GM23338 (cell line): ENCODE measurements at regions not wholly inside any gene's neighbourhood (a gene's known extent, or its start where the extent isn't known, plus 50 kb on each side); places are given as distances from the start of the nearest gene placed in this dataset.

Source experiments
- ATAC-seq: fragments of 200-7000 bp; cut with Tn5 transposase; 3 replicates; pipeline ENCODE4 v1.9.1; 2020
- DNase-seq: peaks from one replicate; pipeline ENCODE4 v3.0.0-alpha.2; 2015; ENCODE audit warnings: low spot score
- H2AFZ ChIP-seq: fragments of 200-600 bp; sonication (generic); 2 replicates; pipeline ENCODE4 v1.8.0; 2016; ENCODE audit warnings: antibody characterized with exemption, mild to moderate bottlenecking, moderate library complexity
- H3F3A ChIP-seq: fragments of 200-600 bp; sonication (generic); replicated peaks from 2 replicates; pipeline ENCODE4 v1.8.0; 2017; ENCODE audit warnings: antibody characterized with exemption, mixed run types, low read depth
- H3K27ac ChIP-seq: fragments of 200-600 bp; sonication (generic); 2 replicates; pipeline ENCODE4 v1.6.1; 2016; ENCODE audit warnings: low read depth
- H3K27me3 ChIP-seq: fragments of 200-600 bp; sonication (generic); 2 replicates; pipeline ENCODE4 v1.8.0; 2016; ENCODE audit warnings: mild to moderate bottlenecking, mixed run types, moderate library complexity; ENCODE audit not compliant: insufficient read depth
- H3K36me3 ChIP-seq: fragments of 200-600 bp; sonication (generic); 2 replicates; pipeline ENCODE4 v1.8.0; 2016; ENCODE audit warnings: mild to moderate bottlenecking; ENCODE audit not compliant: insufficient read depth
- H3K4me1 ChIP-seq: fragments of 200-600 bp; sonication (generic); 2 replicates; pipeline ENCODE4 v1.8.0; 2016; ENCODE audit warnings: mild to moderate bottlenecking, moderate library complexity; ENCODE audit not compliant: insufficient read depth
- H3K4me2 ChIP-seq: fragments of 200-600 bp; sonication (generic); 2 replicates; pipeline ENCODE4 v1.7.1; 2017; ENCODE audit warnings: mixed run types
- H3K4me3 ChIP-seq: fragments of 200-600 bp; sonication (generic); 2 replicates; pipeline ENCODE4 v1.6.1; 2016; ENCODE audit warnings: mixed run types
- H3K79me2 ChIP-seq: fragments of 200-600 bp; sonication (generic); replicated peaks from 2 replicates; pipeline ENCODE4 v1.8.0; 2017; ENCODE audit warnings: mild to moderate bottlenecking; ENCODE audit not compliant: insufficient read depth
- H3K9me2 ChIP-seq: fragments of 200-600 bp; sonication (generic); 2 replicates; pipeline ENCODE4 v1.8.0; 2017; ENCODE audit not compliant: insufficient read depth
- H4K20me1 ChIP-seq: fragments of 200-600 bp; sonication (generic); replicated peaks from 2 replicates; pipeline ENCODE4 v1.8.0; 2017; ENCODE audit warnings: mild to moderate bottlenecking; ENCODE audit not compliant: insufficient read depth
- H3K27ac Mint-ChIP-seq: 2 replicates; pipeline ENCODE4 v1.8.0; 2020; ENCODE audit warnings: inconsistent platforms, mild to moderate bottlenecking, moderate library complexity, mixed read lengths
- H3K27me3 Mint-ChIP-seq: 3 replicates; pipeline ENCODE4 v1.8.0; 2022; ENCODE audit warnings: low read depth, mild to moderate bottlenecking, moderate library complexity, mixed read lengths, inconsistent platforms; ENCODE audit not compliant: insufficient read depth, poor library complexity
- H3K36me3 Mint-ChIP-seq: 3 replicates; pipeline ENCODE4 v1.8.0; 2021; ENCODE audit warnings: low read depth, mild to moderate bottlenecking, inconsistent platforms, moderate library complexity, mixed read lengths
- H3K4me1 Mint-ChIP-seq: 3 replicates; pipeline ENCODE4 v1.8.0; 2020; ENCODE audit warnings: mild to moderate bottlenecking, inconsistent platforms, mixed read lengths
- H3K4me3 Mint-ChIP-seq: 3 replicates; pipeline ENCODE4 v1.8.0; 2021; ENCODE audit warnings: moderate library complexity, mild to moderate bottlenecking, inconsistent platforms, mixed read lengths
- H3K9me3 Mint-ChIP-seq: 3 replicates; pipeline ENCODE4 v1.8.0; 2020; ENCODE audit warnings: moderate library complexity, mild to moderate bottlenecking, inconsistent platforms, mixed read lengths
- CREB1 ChIP-seq: fragments of 250-450 bp; sonication (Bioruptor Pico); IDR thresholded peaks from 2 replicates; pipeline ENCODE4 v1.5.0; 2020; ENCODE audit warnings: low read depth, mild to moderate bottlenecking, moderate library complexity
- CTCF ChIP-seq, 2 experiments: fragments of 200-600 bp in 1 of 2; sonication (generic) in 1 of 2; conservative IDR thresholded peaks; 2 replicates each; pipeline versions ENCODE4 v1.5.1 to v1.6.1; 2016 to 2017; ENCODE audit warnings: antibody characterized with exemption in 2 of 2, low read depth in 2 of 2, mild to moderate bottlenecking in 2 of 2, moderate library complexity in 1 of 2
- EZH2 ChIP-seq: fragments of 200-600 bp; sonication (generic); IDR thresholded peaks from one replicate; pipeline ENCODE4 v1.8.0; 2017; ENCODE audit warnings: antibody characterized with exemption, mild to moderate bottlenecking, low read depth; ENCODE audit not compliant: unreplicated experiment
- EZH2phosphoT487 ChIP-seq: fragments of 200-600 bp; sonication (generic); IDR thresholded peaks from one replicate; pipeline ENCODE4 v1.8.1; 2018; ENCODE audit warnings: antibody characterized with exemption; ENCODE audit not compliant: unreplicated experiment
- JUNB ChIP-seq: IDR thresholded peaks from one replicate; pipeline ENCODE4 v1.6.1; 2016; ENCODE audit warnings: antibody characterized with exemption; ENCODE audit not compliant: unreplicated experiment
- NANOG ChIP-seq: IDR thresholded peaks from 2 replicates; pipeline ENCODE4 v1.6.1; 2016; ENCODE audit warnings: antibody characterized with exemption, borderline replicate concordance
- POLR2AphosphoS5 ChIP-seq: IDR thresholded peaks from 2 replicates; pipeline ENCODE4 v1.6.1; 2016; ENCODE audit warnings: antibody characterized with exemption, low read depth
- REST ChIP-seq: IDR thresholded peaks from one replicate; pipeline ENCODE4 v1.6.1; 2018; ENCODE audit warnings: antibody characterized with exemption; ENCODE audit not compliant: unreplicated experiment
- STAT1 ChIP-seq: IDR thresholded peaks from one replicate; pipeline ENCODE4 v1.6.1; 2016; ENCODE audit warnings: antibody characterized with exemption; ENCODE audit not compliant: unreplicated experiment
- ZNF114 ChIP-seq: fragments of 250-450 bp; sonication (Bioruptor Pico); IDR thresholded peaks from 2 replicates; pipeline ENCODE4 v1.5.0; 2020; ENCODE audit warnings: mild to moderate bottlenecking, moderate library complexity
- ZNF331 ChIP-seq: fragments of 250-450 bp; sonication (Bioruptor Pico); IDR thresholded peaks from 2 replicates; pipeline ENCODE4 v1.5.0; 2020; ENCODE audit warnings: low read depth, mild to moderate bottlenecking, moderate library complexity
- ZNF462 ChIP-seq: fragments of 250-450 bp; sonication (Bioruptor Pico); IDR thresholded peaks from 2 replicates; pipeline ENCODE4 v1.5.0; 2020; ENCODE audit warnings: mild to moderate bottlenecking, moderate library complexity
- TF ChIP-seq, protein P1 (sequence below): IDR thresholded peaks from 2 replicates; pipeline ENCODE4 v1.6.1; 2016; ENCODE audit warnings: antibody characterized with exemption

DNA sequence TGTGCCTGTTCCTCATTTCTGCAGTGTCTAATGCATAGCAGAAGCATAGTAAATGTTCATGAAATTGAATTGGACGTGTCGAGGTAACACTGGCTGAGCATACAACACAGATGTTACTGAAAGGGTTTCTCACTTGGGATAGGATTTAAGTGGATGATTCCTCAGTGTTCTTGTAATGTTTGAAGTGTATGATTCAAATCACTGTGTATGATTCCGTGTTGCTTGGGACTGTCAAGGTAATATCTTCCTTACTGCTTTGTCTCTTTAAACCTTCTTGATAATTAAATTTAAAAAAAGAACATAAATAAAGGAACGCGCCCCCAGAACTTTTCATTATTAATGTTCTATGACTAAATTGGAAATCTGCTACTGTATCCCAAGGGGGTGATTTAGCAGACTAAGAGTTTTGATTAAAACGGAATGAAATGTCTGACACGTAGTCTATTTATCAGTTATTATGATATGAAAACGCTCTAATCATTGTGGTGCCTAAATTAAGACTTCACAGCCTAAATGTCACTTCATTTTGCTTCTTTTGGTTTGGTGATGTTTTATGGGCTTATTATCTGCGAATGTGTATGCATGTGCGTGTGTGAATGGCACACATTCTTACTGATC is 696.9 kb upstream of the EPHA5 start:
- TF ChIP-seq CTCF (conservative IDR thresholded peaks at IDR 0.05; ENCODE audit: low read depth in 2 of 2): no peak
- TF ChIP-seq REST: no peak
- TF ChIP-seq ZNF114 (CRISPR knock-in tag): no peak
- TF ChIP-seq POLR2AphosphoS5: no peak
- no peak for TF ChIP-seq ZNF462 (CRISPR knock-in tag)
- TF ChIP-seq STAT1: no peak
- no peak for TF ChIP-seq ZNF331 (CRISPR knock-in tag)
- TF ChIP-seq, protein P1, sequence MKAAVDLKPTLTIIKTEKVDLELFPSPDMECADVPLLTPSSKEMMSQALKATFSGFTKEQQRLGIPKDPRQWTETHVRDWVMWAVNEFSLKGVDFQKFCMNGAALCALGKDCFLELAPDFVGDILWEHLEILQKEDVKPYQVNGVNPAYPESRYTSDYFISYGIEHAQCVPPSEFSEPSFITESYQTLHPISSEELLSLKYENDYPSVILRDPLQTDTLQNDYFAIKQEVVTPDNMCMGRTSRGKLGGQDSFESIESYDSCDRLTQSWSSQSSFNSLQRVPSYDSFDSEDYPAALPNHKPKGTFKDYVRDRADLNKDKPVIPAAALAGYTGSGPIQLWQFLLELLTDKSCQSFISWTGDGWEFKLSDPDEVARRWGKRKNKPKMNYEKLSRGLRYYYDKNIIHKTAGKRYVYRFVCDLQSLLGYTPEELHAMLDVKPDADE: no peak
- TF ChIP-seq EZH2: no peak
- TF ChIP-seq CREB1 (CRISPR knock-in tag): no peak
- TF ChIP-seq JUNB: no peak
- TF ChIP-seq EZH2phosphoT487: no peak
- TF ChIP-seq NANOG: no peak
- H3K27me3 ChIP-seq: no peaks in the 10 kb centered on the region
- H4K20me1 ChIP-seq: no peaks in the 10 kb centered on the region
- no peaks in the 10 kb centered on the region for H3K27me3 Mint-ChIP-seq
- H3K4me3 Mint-ChIP-seq: no peak overlapping the region
- H3F3A ChIP-seq: no peaks in the 10 kb centered on the region
- H3K4me1 Mint-ChIP-seq: no peaks in the 10 kb centered on the region
- no peaks in the 10 kb centered on the region for H3K4me1 ChIP-seq
- H3K4me2 ChIP-seq: no peak overlapping the region
- H3K27ac ChIP-seq: no peak overlapping the region
- no peaks in the 10 kb centered on the region for H3K79me2 ChIP-seq
- no peaks in the 10 kb centered on the region for H3K9me2 ChIP-seq
- ATAC-seq (no peak), DNase-seq (no peak)
- no peak overlapping the region for H3K4me3 ChIP-seq
- no peaks in the 10 kb centered on the region for H3K36me3 Mint-ChIP-seq
- H3K9me3 Mint-ChIP-seq: no peaks in the 10 kb centered on the region
- no peak overlapping the region for H2AFZ ChIP-seq
- no peaks in the 10 kb centered on the region for H3K36me3 ChIP-seq
- H3K27ac Mint-ChIP-seq: no peak overlapping the region
